HUES48 (cell line): ENCODE measurements at regions not wholly inside any gene's neighbourhood (a gene's known extent, or its start where the extent isn't known, plus 50 kb on each side); places are given as distances from the start of the nearest gene placed in this dataset.

ENCODE experiments used
- H3K27ac ChIP-seq: one replicate; pipeline ENCODE4 v1.7.0; 2013; ENCODE audit warnings: low read depth, low read length, inconsistent platforms
- H3K27me3 ChIP-seq: 2 replicates; pipeline ENCODE4 v1.6.1; 2013; ENCODE audit warnings: mild to moderate bottlenecking, low read length; ENCODE audit not compliant: control insufficient read depth, insufficient read depth
- H3K36me3 ChIP-seq: 2 replicates; pipeline ENCODE4 v1.6.1; 2013; ENCODE audit warnings: low read length; ENCODE audit not compliant: control insufficient read depth, insufficient read depth
- H3K4me1 ChIP-seq: 2 replicates; pipeline ENCODE4 v1.6.1; 2013; ENCODE audit warnings: mild to moderate bottlenecking, low read length; ENCODE audit not compliant: control insufficient read depth, insufficient read depth
- H3K4me3 ChIP-seq: 2 replicates; pipeline ENCODE4 v1.5.1; 2013; ENCODE audit warnings: mild to moderate bottlenecking, low read depth, low read length
- H3K9ac ChIP-seq: 2 replicates; pipeline ENCODE4 v1.6.1; 2013; ENCODE audit warnings: mild to moderate bottlenecking, low read depth, low read length, moderate library complexity
- H3K9me3 ChIP-seq: 2 replicates; pipeline ENCODE4 v1.6.1; 2013; ENCODE audit warnings: low read length; ENCODE audit not compliant: control insufficient read depth, insufficient read depth

DNA sequence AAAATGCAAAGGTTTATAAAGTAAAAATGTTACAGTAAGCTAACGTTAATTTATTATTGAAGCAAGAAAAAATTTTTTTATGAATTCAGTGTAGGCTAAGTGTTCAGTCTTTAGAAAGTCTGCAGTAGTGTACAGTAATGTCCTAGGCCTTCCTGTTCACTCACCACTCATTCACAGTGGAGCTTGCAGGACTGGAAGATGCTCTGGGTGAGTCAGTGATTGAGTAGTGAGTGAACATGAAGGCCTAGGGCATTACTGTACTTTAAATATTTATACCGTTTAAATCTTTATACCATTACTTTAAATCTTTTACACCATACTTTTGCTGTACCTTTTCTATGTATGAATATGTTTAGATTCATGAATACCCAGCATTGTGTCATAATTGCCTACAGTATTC lies 120.3 kb upstream of the SLC38A4 start:
- Histone ChIP-seq H3K4me3 (no peak overlapping the region), H3K4me1 (no peaks in the 10 kb centered on the region), H3K27me3 (no peaks in the 10 kb centered on the region), H3K9me3 (no peaks in the 10 kb centered on the region), H3K27ac (no peak overlapping the region), H3K9ac (no peak overlapping the region), H3K36me3 (no peaks in the 10 kb centered on the region)

- Histone ChIP-seq H3K4me1 (no peaks in the 10 kb centered on the region), H3K27ac (no peak overlapping the region), H3K9me3 (no peaks in the 10 kb centered on the region), H3K4me3 (no peak overlapping the region), H3K36me3 (no peaks in the 10 kb centered on the region), H3K27me3 (no peaks in the 10 kb centered on the region), H3K9ac (no peak overlapping the region)
These were observed 123.2 kb upstream of the SLC38A4 start for GRCh38 chr12:46948936-46949545.

DNA sequence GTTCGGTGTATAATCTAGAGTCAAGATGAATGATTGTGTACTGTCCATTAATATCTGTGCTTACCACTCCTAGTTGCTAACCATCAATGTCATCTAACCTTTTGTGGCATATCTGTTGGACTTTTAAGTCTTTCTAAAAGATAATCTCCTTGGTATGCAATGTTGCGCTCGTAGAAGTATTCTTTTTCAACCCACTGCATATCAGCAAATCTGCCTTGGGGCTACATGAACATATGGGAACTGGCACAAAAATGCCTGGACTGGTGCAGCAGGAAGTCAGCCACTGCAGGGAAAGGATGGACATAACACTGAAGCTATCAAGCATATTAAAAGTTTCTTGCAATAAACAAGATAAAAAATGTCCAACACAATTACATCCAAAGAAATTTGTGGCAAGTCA lies 124.3 kb upstream of the SLC38A4 start:
- Histone ChIP-seq H3K36me3 (no peaks in the 10 kb centered on the region), H3K4me3 (no peak overlapping the region), H3K27me3 (no peaks in the 10 kb centered on the region), H3K9me3 (no peaks in the 10 kb centered on the region), H3K4me1 (no peaks in the 10 kb centered on the region), H3K27ac (no peak overlapping the region), H3K9ac (no peak overlapping the region)

GRCh38 chr12:46952880-46953483 lies 126.4 kb upstream of the PCED1B start:
- Histone ChIP-seq H3K4me1 (no peaks in the 10 kb centered on the region), H3K9ac (no peak overlapping the region), H3K4me3 (no peak overlapping the region), H3K27me3 (no peaks in the 10 kb centered on the region), H3K9me3 (no peaks in the 10 kb centered on the region), H3K36me3 (no peaks in the 10 kb centered on the region), H3K27ac (no peak overlapping the region)

- H3K9ac ChIP-seq: no peak overlapping the region
- H3K27ac ChIP-seq: no peak overlapping the region
- H3K4me3 ChIP-seq: no peak overlapping the region
- H3K9me3 ChIP-seq: no peaks in the 10 kb centered on the region
- H3K4me1 ChIP-seq: peaks cover 5% of the 10 kb centered on the region; the same call in 1 of the 2 replicates
- H3K36me3 ChIP-seq: no peaks in the 10 kb centered on the region
- no peaks in the 10 kb centered on the region for H3K27me3 ChIP-seq
These were observed 122.9 kb upstream of the PCED1B start for GRCh38 chr12:46956451-46957035.

- no peaks in the 10 kb centered on the region for H3K9me3 ChIP-seq
- H3K4me3 ChIP-seq: no peak overlapping the region
- H3K36me3 ChIP-seq: no peaks in the 10 kb centered on the region
- no peak overlapping the region for H3K27ac ChIP-seq
- H3K9ac ChIP-seq: no peak overlapping the region
- H3K27me3 ChIP-seq: no peaks in the 10 kb centered on the region
- H3K4me1 ChIP-seq: peaks cover 5% of the 10 kb centered on the region; the same call in 1 of the 2 replicates
These were observed 121.4 kb upstream of the PCED1B start for GRCh38 chr12:46958053-46958452.

- Histone ChIP-seq H3K9me3 (no peaks in the 10 kb centered on the region), H3K36me3 (no peaks in the 10 kb centered on the region), H3K9ac (no peak overlapping the region), H3K27ac (no peak overlapping the region), H3K4me1 (peaks cover 5% of the 10 kb centered on the region; the same call in 1 of the 2 replicates), H3K4me3 (no peak overlapping the region), H3K27me3 (no peaks in the 10 kb centered on the region)
These were observed 120.7 kb upstream of the PCED1B start for GRCh38 chr12:46958599-46959290.

- H3K27me3 ChIP-seq: no peaks in the 10 kb centered on the region
- peaks cover 10% of the 10 kb centered on the region for H3K4me1 ChIP-seq
- no peak overlapping the region for H3K4me3 ChIP-seq
- no peak overlapping the region for H3K9ac ChIP-seq
- H3K36me3 ChIP-seq: no peaks in the 10 kb centered on the region
- no peak overlapping the region for H3K27ac ChIP-seq
- H3K9me3 ChIP-seq: no peaks in the 10 kb centered on the region
These were observed 119.9 kb upstream of the PCED1B start for GRCh38 chr12:46959502-46959901.

DNA sequence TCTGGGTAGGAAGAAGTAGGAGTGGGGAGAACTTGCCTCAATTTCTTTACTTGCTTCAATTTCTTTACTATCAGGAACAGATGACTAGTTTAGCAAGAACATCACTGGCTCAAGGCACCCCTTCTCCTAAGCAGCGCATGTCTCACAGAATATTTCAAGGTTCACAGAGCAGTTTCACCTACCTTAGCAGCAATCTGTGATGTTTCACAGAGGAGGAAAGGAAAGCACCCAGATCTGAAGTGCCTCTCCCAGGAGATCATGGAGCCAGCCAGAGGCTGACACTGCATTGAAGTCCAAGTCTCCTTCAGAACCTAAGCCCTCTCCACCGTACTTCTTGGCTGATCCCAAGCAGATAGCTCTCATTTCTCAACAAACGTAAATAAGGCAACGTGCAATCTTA lies 118.7 kb upstream of the PCED1B start:
- H3K27me3 ChIP-seq: no peaks in the 10 kb centered on the region
- H3K4me1 ChIP-seq: peaks cover 22% of the 10 kb centered on the region
- H3K4me3 ChIP-seq: no peak overlapping the region
- no peaks in the 10 kb centered on the region for H3K9me3 ChIP-seq
- no peak overlapping the region for H3K9ac ChIP-seq
- no peak overlapping the region for H3K27ac ChIP-seq
- no peaks in the 10 kb centered on the region for H3K36me3 ChIP-seq

DNA sequence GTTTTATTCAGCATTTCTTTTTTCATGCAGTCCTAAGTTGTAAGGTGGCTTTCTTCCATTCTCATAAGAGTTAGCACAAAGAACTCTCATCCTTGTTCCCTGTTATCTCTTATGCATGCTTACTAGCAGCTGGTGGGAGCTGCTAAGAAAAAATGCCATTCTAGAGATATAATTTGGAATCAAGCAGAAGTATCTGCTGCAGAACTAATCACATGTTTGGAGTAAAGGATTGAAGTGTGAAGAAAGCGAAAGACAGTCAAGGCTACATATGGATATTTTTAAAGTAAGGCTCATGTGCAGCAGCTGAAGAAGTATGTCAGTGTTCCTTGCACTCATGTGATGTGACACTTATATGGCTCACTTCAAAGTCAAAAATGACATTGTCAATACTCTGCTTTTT lies 116.2 kb upstream of the PCED1B start:
- H3K9ac ChIP-seq: no peak overlapping the region
- H3K27me3 ChIP-seq: no peaks in the 10 kb centered on the region
- H3K9me3 ChIP-seq: no peaks in the 10 kb centered on the region
- peaks cover 26% of the 10 kb centered on the region for H3K4me1 ChIP-seq
- H3K27ac ChIP-seq: no peak overlapping the region
- H3K4me3 ChIP-seq: no peak overlapping the region
- no peaks in the 10 kb centered on the region for H3K36me3 ChIP-seq
